ENCODE measurements at regions not wholly inside any gene's neighbourhood (a gene's known extent, or its start where the extent isn't known, plus 50 kb on each side); places are given as distances from the start of the nearest gene placed in this dataset.

DNA sequence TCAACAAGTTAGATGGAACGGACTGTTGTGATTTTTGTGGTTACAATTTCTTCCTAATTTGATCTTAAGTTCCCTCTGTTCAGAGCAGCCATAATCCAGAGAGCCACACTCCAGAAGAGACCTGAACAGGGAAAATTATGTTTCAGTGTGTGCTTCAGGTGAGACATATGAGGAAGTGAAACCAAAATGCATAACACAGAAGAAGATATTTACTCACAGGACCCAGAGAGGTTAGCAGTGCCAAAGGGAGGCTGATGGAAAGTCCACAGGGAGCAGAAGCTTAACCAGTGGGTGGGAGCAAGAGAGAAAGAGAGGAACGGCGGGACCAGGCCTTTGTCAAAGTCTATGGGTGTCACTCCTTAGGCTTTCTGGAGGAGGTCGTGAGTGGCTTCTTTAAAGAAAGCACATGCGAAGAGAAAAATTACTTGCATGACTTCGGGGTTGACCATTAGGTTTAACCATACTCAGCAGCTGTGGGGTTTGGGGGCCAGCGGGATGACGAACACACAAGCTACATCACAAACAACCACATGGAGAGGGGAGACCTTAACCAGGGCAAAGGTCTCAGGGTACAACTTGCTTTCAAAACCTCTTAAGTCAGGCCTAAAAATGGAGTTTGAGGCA, 141.4 kb downstream of the MED10 start:
- TF ChIP-seq, protein P1, sequence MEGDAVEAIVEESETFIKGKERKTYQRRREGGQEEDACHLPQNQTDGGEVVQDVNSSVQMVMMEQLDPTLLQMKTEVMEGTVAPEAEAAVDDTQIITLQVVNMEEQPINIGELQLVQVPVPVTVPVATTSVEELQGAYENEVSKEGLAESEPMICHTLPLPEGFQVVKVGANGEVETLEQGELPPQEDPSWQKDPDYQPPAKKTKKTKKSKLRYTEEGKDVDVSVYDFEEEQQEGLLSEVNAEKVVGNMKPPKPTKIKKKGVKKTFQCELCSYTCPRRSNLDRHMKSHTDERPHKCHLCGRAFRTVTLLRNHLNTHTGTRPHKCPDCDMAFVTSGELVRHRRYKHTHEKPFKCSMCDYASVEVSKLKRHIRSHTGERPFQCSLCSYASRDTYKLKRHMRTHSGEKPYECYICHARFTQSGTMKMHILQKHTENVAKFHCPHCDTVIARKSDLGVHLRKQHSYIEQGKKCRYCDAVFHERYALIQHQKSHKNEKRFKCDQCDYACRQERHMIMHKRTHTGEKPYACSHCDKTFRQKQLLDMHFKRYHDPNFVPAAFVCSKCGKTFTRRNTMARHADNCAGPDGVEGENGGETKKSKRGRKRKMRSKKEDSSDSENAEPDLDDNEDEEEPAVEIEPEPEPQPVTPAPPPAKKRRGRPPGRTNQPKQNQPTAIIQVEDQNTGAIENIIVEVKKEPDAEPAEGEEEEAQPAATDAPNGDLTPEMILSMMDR (IDR thresholded peaks at IDR 0.05): no peak
- TF ChIP-seq POLR2A (IDR thresholded peaks at IDR 0.05): no peak

Measured in transverse colon (tissue), 3 donors.